ENCODE measurements at regions not wholly inside any gene's neighbourhood (a gene's known extent, or its start where the extent isn't known, plus 50 kb on each side); places are given as distances from the start of the nearest gene placed in this dataset.
A peak's percentile ranks its signal among the peaks of the same experiment; 100 is the strongest.
"Not testable (repeated sequence)": the region's sequence is repeated elsewhere in the genome, so short reads cannot be mapped to it uniquely, and the experiment has no call there.

- no peak for DNase-seq
These were observed 82.5 kb upstream of the SULF2 start for GRCh38 chr20:47867831-47868230.

- no peak for DNase-seq
These were observed 81.2 kb upstream of the SULF2 start for GRCh38 chr20:47866480-47866879.

- no peak for DNase-seq
These were observed 80.6 kb upstream of the SULF2 start for GRCh38 chr20:47865912-47866311.

GRCh38 chr20:47865451-47865850 is 80.2 kb upstream of the SULF2 start:
- DNase-seq = no peak

- DNase-seq = no peak
These were observed 78.7 kb upstream of the SULF2 start for GRCh38 chr20:47863981-47864380.

GRCh38 chr20:47863315-47863965 is 78.2 kb upstream of the SULF2 start:
- DNase-seq = no peak

- no peak for DNase-seq
These were observed 77.4 kb upstream of the SULF2 start for GRCh38 chr20:47862574-47863240.

GRCh38 chr20:47861116-47861515 is 75.8 kb upstream of the SULF2 start:
- no peak for DNase-seq

- no peak for DNase-seq
These were observed 75.0 kb upstream of the SULF2 start for GRCh38 chr20:47860049-47860830.

- DNase-seq = no peak
These were observed 74.0 kb upstream of the SULF2 start for GRCh38 chr20:47859278-47859677.

- DNase-seq = peak; percentile 47
These were observed 72.5 kb upstream of the SULF2 start for GRCh38 chr20:47857569-47858464.

- no peak for DNase-seq
These were observed 71.9 kb upstream of the SULF2 start for GRCh38 chr20:47857187-47857568.

GRCh38 chr20:47855799-47856198 is 70.5 kb upstream of the SULF2 start:
- DNase-seq = no peak

GRCh38 chr20:47854687-47855212 is 69.5 kb upstream of the SULF2 start:
- DNase-seq = peak; percentile 35

- no peak for DNase-seq
These were observed 66.5 kb upstream of the SULF2 start for GRCh38 chr20:47851774-47852173.

- no peak for DNase-seq
These were observed 64.9 kb upstream of the SULF2 start for GRCh38 chr20:47850146-47850545.

- DNase-seq = no peak
These were observed 64.3 kb upstream of the SULF2 start for GRCh38 chr20:47849596-47849995.

- no peak for DNase-seq
These were observed 63.7 kb upstream of the SULF2 start for GRCh38 chr20:47849006-47849405.

GRCh38 chr20:47848534-47848933 is 63.3 kb upstream of the SULF2 start:
- not testable (repeated sequence) for DNase-seq

GRCh38 chr20:47847884-47848485 is 62.7 kb upstream of the SULF2 start:
- DNase-seq = no peak

GRCh38 chr20:47847220-47847619 is 61.9 kb upstream of the SULF2 start:
- not testable (repeated sequence) for DNase-seq

- not testable (repeated sequence) for DNase-seq
These were observed 61.4 kb upstream of the SULF2 start for GRCh38 chr20:47846651-47847050.

Measured in NCI-H1105 (cell line).